Vagina (tissue), 2 donors: ENCODE measurements at regions not wholly inside any gene's neighbourhood (a gene's known extent, or its start where the extent isn't known, plus 50 kb on each side); places are given as distances from the start of the nearest gene placed in this dataset.

Experiments
- DNase-seq, 2 donors: peaks; one replicate each; pipeline ENCODE4 v3.0.0-alpha.2; 2017; ENCODE audit errors: extremely low spot score in 2 of 2
- H3K27ac ChIP-seq: fragments of 200-600 bp; sonication (generic); one replicate; pipeline ENCODE4 v1.5.1; 2019
- H3K27me3 ChIP-seq: fragments of 200-600 bp; sonication (generic); one replicate; pipeline ENCODE4 v1.5.1; 2019
- H3K36me3 ChIP-seq, 2 donors: fragments of 200-600 bp; sonication (generic); one replicate each; pipeline ENCODE4 v1.5.1; 2017 to 2019
- H3K4me1 ChIP-seq: fragments of 200-600 bp; sonication (generic); one replicate; pipeline ENCODE4 v1.5.1; 2019
- H3K4me3 ChIP-seq, 2 donors: fragments of 200-600 bp; sonication (generic); 1 replicate in 1 of 2; 2 replicates in 1 of 2; pipeline ENCODE4 v1.5.1; 2016 to 2019
- H3K9me3 ChIP-seq: fragments of 200-600 bp; sonication (generic); one replicate; pipeline ENCODE4 v1.5.1; 2019
- CTCF ChIP-seq, 3 experiments: fragments of 450-650 bp in 2 of 3; fragments of 200-600 bp in 1 of 3; sonication (generic) in 1 of 3; IDR thresholded peaks; one replicate each; pipeline ENCODE4 v1.5.1; 2017 to 2019; ENCODE audit warnings: antibody characterized with exemption in 3 of 3, mild to moderate bottlenecking in 2 of 3, moderate library complexity in 2 of 3
- POLR2A ChIP-seq, 2 donors: fragments of 450-650 bp; IDR thresholded peaks; one replicate each; pipeline ENCODE4 v1.6.1; 2017; ENCODE audit warnings: antibody characterized with exemption in 2 of 2, mild to moderate bottlenecking in 2 of 2, moderate library complexity in 2 of 2
- POLR2AphosphoS5 ChIP-seq, 2 donors: sonication (generic); formaldehyde crosslinking; IDR thresholded peaks; one replicate each; pipeline ENCODE4 v1.9.0; 2017; ENCODE audit warnings: antibody characterized with exemption in 2 of 2, mild to moderate bottlenecking in 2 of 2, low read depth in 1 of 2; ENCODE audit not compliant: insufficient read depth in 1 of 2
- intact Hi-C: fragments of 100-400 bp; cut with DNase I; formaldehyde crosslinking; loops from one replicate; pipeline ENCODE4 v1.15.1; 2023

- Histone ChIP-seq H3K4me1 (no peaks in the 10 kb centered on the region), H3K27me3 (no peaks in the 10 kb centered on the region), H3K36me3 (no peaks in the 10 kb centered on the region), H3K27ac (no peak overlapping the region), H3K4me3 (no peak overlapping the region), H3K9me3 (no peaks in the 10 kb centered on the region)
- DNase-seq = no peak
- intact Hi-C loops = no loop called here
- TF ChIP-seq POLR2AphosphoS5 (IDR thresholded peaks at IDR 0.05; ENCODE audit: insufficient read depth in 1 of 2, low read depth in 1 of 2) (no peak), POLR2A (IDR thresholded peaks at IDR 0.05) (no peak), CTCF (IDR thresholded peaks at IDR 0.05) (no peak)
Observed at GRCh38 chr4:17098996-17099395, 200.6 kb upstream of the LDB2 start.

- no peaks in the 10 kb centered on the region for H3K9me3 ChIP-seq
- no peaks in the 10 kb centered on the region for H3K27me3 ChIP-seq
- no peaks in the 10 kb centered on the region for H3K4me1 ChIP-seq
- TF ChIP-seq POLR2A (IDR thresholded peaks at IDR 0.05) (no peak), CTCF (IDR thresholded peaks at IDR 0.05) (no peak), POLR2AphosphoS5 (IDR thresholded peaks at IDR 0.05; ENCODE audit: insufficient read depth in 1 of 2, low read depth in 1 of 2) (no peak)
- no peak overlapping the region for H3K4me3 ChIP-seq
- H3K36me3 ChIP-seq = no peaks in the 10 kb centered on the region
- intact Hi-C loops = no loop called here
- DNase-seq = no peak
- no peak overlapping the region for H3K27ac ChIP-seq
Observed at GRCh38 chr4:17098401-17098800, 200.0 kb upstream of the LDB2 start.

GRCh38 chr4:17097362-17097761 lies 198.9 kb upstream of the LDB2 start:
- DNase-seq = no peak
- no peak overlapping the region for H3K27ac ChIP-seq
- H3K9me3 ChIP-seq = no peaks in the 10 kb centered on the region

DNA sequence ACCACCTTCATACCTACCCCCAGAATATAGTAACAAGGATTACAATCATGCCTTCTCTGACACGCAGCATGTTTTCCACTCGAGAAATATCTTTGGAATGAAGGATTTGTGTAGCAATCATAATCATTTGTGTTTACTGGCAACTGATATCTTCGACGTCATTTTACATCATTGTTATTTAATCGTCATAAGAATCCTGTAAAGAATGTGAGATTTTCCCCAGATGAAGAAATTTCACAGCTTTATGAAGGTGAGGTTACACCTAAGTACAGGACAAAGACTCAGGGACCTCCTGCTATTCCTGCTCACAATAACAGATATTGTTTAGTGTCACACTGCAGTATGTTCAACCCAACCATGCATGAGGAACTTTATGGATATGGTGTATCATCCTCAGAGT lies 198.2 kb upstream of the LDB2 start:
- Histone ChIP-seq H3K4me1 (no peaks in the 10 kb centered on the region), H3K36me3 (no peaks in the 10 kb centered on the region), H3K4me3 (no peak overlapping the region), H3K27ac (no peak overlapping the region), H3K9me3 (no peaks in the 10 kb centered on the region), H3K27me3 (no peaks in the 10 kb centered on the region)
- no peak for DNase-seq
- intact Hi-C loops = no loop called here
- TF ChIP-seq CTCF (IDR thresholded peaks at IDR 0.05) (no peak), POLR2A (IDR thresholded peaks at IDR 0.05) (no peak), POLR2AphosphoS5 (IDR thresholded peaks at IDR 0.05; ENCODE audit: insufficient read depth in 1 of 2, low read depth in 1 of 2) (no peak)

More at GRCh38 chr4:17097362-17097761, 198.9 kb upstream of the LDB2 start:
- Histone ChIP-seq H3K27me3 (no peaks in the 10 kb centered on the region), H3K36me3 (no peaks in the 10 kb centered on the region), H3K4me1 (no peaks in the 10 kb centered on the region), H3K4me3 (no peak overlapping the region)
- intact Hi-C loops = no loop called here
- no peak for TF ChIP-seq POLR2A (IDR thresholded peaks at IDR 0.05)
- no peak for TF ChIP-seq CTCF (IDR thresholded peaks at IDR 0.05)
- no peak for TF ChIP-seq POLR2AphosphoS5 (IDR thresholded peaks at IDR 0.05; ENCODE audit: insufficient read depth in 1 of 2, low read depth in 1 of 2)

GRCh38 chr4:17095771-17096170 lies 197.3 kb upstream of the LDB2 start:
- Histone ChIP-seq H3K9me3 (no peaks in the 10 kb centered on the region), H3K4me1 (no peaks in the 10 kb centered on the region), H3K27ac (no peak overlapping the region), H3K36me3 (no peaks in the 10 kb centered on the region), H3K27me3 (no peaks in the 10 kb centered on the region), H3K4me3 (no peak overlapping the region)
- intact Hi-C loops = no loop called here
- TF ChIP-seq CTCF (IDR thresholded peaks at IDR 0.05) = no peak
- TF ChIP-seq POLR2A (IDR thresholded peaks at IDR 0.05) = no peak
- no peak for TF ChIP-seq POLR2AphosphoS5 (IDR thresholded peaks at IDR 0.05; ENCODE audit: insufficient read depth in 1 of 2, low read depth in 1 of 2)
- DNase-seq = no peak
